ENCODE measurements at regions not wholly inside any gene's neighbourhood (a gene's known extent, or its start where the extent isn't known, plus 50 kb on each side); places are given as distances from the start of the nearest gene placed in this dataset.
"Not testable (repeated sequence)": the region's sequence is repeated elsewhere in the genome, so short reads cannot be mapped to it uniquely, and the experiment has no call there.

DNA sequence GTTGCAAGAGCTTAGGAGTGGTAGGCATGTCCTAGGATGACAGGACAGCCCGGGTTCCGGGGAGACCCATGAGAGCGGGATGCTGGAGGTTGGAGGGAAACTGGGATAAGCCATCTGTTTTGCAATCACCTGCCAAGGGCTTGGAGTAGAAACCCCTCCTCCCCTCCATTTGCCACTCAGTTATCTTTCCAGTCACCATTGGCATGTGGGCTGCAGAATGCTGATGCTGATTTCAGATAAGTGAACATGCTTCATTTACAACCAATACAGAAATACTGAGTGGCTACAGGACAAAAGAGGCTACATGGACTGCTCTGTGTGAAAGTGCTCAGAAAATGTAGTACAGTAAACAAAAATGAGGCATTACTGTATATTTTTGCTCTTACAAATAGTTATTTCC is 93.4 kb upstream of the KIF2A start:
- Histone ChIP-seq H3K9me3 (no peaks in the 10 kb centered on the region), H3K4me1 (no peaks in the 10 kb centered on the region), H3K4me3 (no peak overlapping the region), H3K36me3 (no peaks in the 10 kb centered on the region), H3K27ac (no peak overlapping the region), H3K27me3 (no peaks in the 10 kb centered on the region)
- DNase-seq (no peak), ATAC-seq (no peak)
- TF ChIP-seq, protein P1, sequence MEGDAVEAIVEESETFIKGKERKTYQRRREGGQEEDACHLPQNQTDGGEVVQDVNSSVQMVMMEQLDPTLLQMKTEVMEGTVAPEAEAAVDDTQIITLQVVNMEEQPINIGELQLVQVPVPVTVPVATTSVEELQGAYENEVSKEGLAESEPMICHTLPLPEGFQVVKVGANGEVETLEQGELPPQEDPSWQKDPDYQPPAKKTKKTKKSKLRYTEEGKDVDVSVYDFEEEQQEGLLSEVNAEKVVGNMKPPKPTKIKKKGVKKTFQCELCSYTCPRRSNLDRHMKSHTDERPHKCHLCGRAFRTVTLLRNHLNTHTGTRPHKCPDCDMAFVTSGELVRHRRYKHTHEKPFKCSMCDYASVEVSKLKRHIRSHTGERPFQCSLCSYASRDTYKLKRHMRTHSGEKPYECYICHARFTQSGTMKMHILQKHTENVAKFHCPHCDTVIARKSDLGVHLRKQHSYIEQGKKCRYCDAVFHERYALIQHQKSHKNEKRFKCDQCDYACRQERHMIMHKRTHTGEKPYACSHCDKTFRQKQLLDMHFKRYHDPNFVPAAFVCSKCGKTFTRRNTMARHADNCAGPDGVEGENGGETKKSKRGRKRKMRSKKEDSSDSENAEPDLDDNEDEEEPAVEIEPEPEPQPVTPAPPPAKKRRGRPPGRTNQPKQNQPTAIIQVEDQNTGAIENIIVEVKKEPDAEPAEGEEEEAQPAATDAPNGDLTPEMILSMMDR (IDR thresholded peaks at IDR 0.05) = no peak
- intact Hi-C loops (cut with DNase I) = no loop called here

DNA sequence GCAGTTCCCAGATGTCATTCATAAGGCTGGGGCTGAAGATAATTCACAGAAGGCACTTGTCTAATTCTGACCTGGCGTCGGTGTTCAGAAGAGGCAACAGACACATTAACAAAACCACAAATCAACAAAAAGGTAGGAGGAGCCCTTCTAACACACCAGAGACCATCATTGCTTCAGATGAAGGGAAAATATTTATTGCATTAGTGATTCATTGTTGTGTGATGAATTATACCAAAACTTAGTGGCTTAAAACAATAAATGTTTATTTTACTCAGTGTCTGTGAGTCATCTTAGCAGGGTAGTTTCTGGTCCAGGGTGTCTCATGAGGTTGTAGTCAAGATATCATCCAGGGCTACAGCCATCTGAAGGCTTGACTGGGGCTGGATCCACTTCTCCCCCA is 91.3 kb upstream of the KIF2A start:
- no peaks in the 10 kb centered on the region for H3K9me3 ChIP-seq
- no peak for DNase-seq
- ATAC-seq = no peak
- no peaks in the 10 kb centered on the region for H3K36me3 ChIP-seq
- H3K4me1 ChIP-seq = no peaks in the 10 kb centered on the region
- H3K27me3 ChIP-seq = no peaks in the 10 kb centered on the region
- no peak overlapping the region for H3K27ac ChIP-seq
- intact Hi-C loops (cut with DNase I) = no loop called here
- H3K4me3 ChIP-seq = no peak overlapping the region
- TF ChIP-seq, protein P1 (IDR thresholded peaks at IDR 0.05) = no peak

DNA sequence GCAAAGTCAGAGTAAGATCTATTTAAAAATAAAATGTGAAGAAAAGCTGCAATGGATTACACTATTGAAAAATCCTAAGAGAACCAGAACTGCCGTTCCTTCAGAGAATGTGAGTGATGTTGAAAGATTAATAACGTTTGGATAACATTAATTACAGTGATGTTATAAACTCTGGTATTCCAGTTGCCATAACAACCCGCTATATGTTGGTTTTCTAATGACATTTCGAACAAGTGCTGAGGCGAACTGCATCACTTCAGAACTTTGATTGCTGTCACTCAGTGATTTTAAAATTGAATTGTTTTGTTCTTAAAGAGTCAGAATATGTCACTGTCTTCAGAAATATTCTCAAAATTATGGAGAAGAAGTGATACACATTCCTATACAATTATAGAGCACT is 89.4 kb upstream of the KIF2A start:
- H3K27me3 ChIP-seq; intact Hi-C loops (cut with DNase I); H3K4me3 ChIP-seq; ATAC-seq; H3K4me1 ChIP-seq; H3K36me3 ChIP-seq; DNase-seq; H3K27ac ChIP-seq; H3K9me3 ChIP-seq: not testable (repeated sequence)

DNA sequence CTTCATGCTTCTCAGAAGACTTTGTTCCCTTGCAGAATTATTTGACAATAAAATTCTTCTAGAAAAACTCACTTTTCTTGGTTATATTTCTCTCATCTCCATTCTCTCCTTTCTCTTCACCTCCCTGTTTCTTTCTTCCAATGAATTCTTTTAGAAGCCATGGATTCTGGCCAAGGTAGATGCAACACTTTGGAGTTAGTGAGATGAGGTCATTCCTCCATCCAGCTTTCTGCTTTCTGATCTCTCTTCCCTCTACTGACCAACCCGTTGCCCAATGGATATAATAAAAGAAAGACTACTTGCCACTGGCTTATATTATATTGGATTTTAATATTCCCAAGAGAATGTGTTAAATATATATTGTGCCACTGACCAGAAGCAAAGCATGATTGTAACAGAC is 88.9 kb upstream of the KIF2A start:
- H3K27me3 ChIP-seq; H3K4me3 ChIP-seq; intact Hi-C loops (cut with DNase I); H3K36me3 ChIP-seq; H3K27ac ChIP-seq; DNase-seq; ATAC-seq; H3K9me3 ChIP-seq; H3K4me1 ChIP-seq: not testable (repeated sequence)

DNA sequence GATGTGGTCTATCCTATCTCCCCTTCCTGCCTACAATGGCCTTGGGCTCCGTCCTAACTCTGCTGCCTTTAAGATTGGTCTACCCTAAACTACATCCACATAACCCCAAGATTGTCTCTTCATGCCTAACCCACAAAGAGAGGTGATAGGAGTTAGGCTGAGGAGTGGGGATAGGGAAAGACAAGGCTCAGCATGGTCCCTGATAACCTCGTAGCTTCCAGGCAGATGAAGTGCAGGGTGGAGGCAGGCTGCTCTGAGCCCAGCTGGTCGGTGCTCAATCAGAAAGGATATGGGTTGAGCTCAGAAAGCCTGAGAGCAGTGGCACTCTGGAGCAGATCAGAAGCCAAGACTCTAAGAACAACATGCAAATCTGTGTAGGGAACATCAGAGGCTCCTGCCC is 87.1 kb upstream of the KIF2A start:
- H3K36me3 ChIP-seq; H3K4me3 ChIP-seq; DNase-seq; intact Hi-C loops (cut with DNase I); H3K9me3 ChIP-seq; H3K4me1 ChIP-seq; H3K27ac ChIP-seq; ATAC-seq; H3K27me3 ChIP-seq: not testable (repeated sequence)

DNA sequence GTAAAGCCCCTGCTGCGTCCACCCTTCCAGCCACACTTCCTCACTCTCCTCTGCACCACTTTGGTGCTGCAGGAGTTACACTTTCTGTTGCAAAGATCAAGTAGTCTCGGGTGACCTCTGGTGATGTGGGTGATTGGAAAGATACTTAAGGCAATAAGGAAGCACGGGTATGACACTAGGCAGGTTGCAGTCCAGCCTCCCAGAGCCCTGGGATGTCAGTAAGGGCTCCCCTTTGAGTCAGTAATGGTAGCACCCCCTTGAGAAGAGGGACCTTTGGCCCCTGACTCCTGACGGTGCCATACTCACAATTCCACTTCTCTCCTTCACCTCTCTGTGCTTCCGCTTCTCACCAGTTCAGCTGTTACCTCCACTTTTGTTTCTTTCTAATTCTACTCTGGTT is 84.1 kb upstream of the KIF2A start:
- not testable (repeated sequence) for H3K27ac ChIP-seq, ATAC-seq, H3K4me1 ChIP-seq, H3K9me3 ChIP-seq, H3K36me3 ChIP-seq, H3K27me3 ChIP-seq, H3K4me3 ChIP-seq, DNase-seq
- intact Hi-C loops (cut with DNase I) = loop anchor here in 1 of 2 donors (10.0 kb wide), 1 partner anchor 133 kb away; no protein-coding TSS in a partner anchor

DNA sequence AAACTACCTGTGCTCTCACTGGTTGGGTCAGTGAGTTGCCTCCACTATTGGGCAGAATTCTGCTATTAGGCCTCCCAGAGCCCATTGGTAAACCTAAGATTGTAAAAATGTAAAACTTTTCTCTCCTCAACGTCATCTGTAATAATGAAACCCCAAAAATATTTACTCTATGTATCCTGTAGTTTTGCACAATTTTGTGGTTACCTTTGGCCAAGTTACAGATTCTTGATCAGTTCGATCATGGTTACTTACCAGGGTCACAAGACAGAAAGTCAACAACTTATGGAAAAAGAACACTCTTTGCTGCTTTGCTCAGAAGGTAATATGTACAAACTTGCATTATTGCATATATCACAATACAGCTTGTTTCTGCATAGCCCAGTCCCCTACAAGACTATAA is 83.7 kb upstream of the KIF2A start:
- ATAC-seq, H3K4me1 ChIP-seq, H3K27ac ChIP-seq, H3K4me3 ChIP-seq, H3K27me3 ChIP-seq, H3K36me3 ChIP-seq, H3K9me3 ChIP-seq, DNase-seq: not testable (repeated sequence)
- intact Hi-C loops (cut with DNase I) = loop anchor here in 1 of 2 donors (10.0 kb wide), 1 partner anchor 132 kb away; no protein-coding TSS in a partner anchor

DNA sequence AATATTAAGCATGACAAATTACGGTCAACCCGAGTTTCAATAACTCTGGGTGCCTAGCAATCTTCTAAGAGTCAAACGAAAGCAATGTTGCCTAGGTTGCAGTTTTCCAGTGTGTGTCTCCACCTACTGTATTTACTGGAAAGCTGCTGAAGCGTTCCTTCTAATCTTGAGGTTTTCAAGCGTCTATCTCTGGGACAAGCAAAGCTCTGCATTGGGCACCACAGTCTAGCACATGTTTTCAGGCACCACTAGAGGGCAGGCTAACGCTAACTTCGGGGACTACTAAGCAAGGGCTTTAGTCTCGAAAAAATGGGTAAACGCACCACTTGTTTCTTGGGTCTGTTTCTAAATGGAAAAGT is 82.7 kb upstream of the KIF2A start:
- not testable (repeated sequence) for H3K4me1 ChIP-seq, H3K9me3 ChIP-seq, H3K36me3 ChIP-seq, H3K27me3 ChIP-seq, H3K27ac ChIP-seq
- TF ChIP-seq, protein P1 (IDR thresholded peaks at IDR 0.05) = peak; percentile 39 to 67
- H3K4me3 ChIP-seq = peak overlapping the region in 1 of 2 donors; percentile 19
- intact Hi-C loops (cut with DNase I) = loop anchor here in 1 of 2 donors (10.0 kb wide), 1 partner anchor 132 kb away; no protein-coding TSS in a partner anchor
- ATAC-seq = peak; percentile 99
- peak in 1 of 4 donors; percentile 79 for DNase-seq
